Brain microvascular endothelial cell (primary cell): ENCODE measurements at regions not wholly inside any gene's neighbourhood (a gene's known extent, or its start where the extent isn't known, plus 50 kb on each side); places are given as distances from the start of the nearest gene placed in this dataset.

Experiments used
- DNase-seq: peaks from one replicate; pipeline ENCODE4 v3.0.0-alpha.2; 2020
- H3K27ac ChIP-seq: fragments of 250-450 bp; sonication (Bioruptor Pico); 2 replicates; pipeline ENCODE4 v1.5.1; 2020; ENCODE audit warnings: mild to moderate bottlenecking, moderate library complexity
- H3K27me3 ChIP-seq: fragments of 250-450 bp; sonication (Bioruptor Pico); replicated peaks from 2 replicates; pipeline ENCODE4 v1.5.1; 2020; ENCODE audit warnings: mild to moderate bottlenecking
- H3K36me3 ChIP-seq: fragments of 250-450 bp; sonication (Bioruptor Pico); replicated peaks from 2 replicates; pipeline ENCODE4 v1.5.1; 2020; ENCODE audit warnings: mild to moderate bottlenecking
- H3K4me3 ChIP-seq: 2 replicates; pipeline ENCODE4 v1.5.1; 2011; ENCODE audit warnings: low read depth, mild to moderate bottlenecking, control low read depth, low read length, moderate library complexity
- in situ Hi-C: cut with HindIII; loops from 2 replicates; pipeline ENCODE4 v1.10.0; 2017; ENCODE audit warnings: low sequenced_read_pairs, low pct_ligation_motif_present
- TF ChIP-seq, protein P1 (sequence below): IDR thresholded peaks from 2 replicates; pipeline ENCODE4 v1.5.1; 2011; ENCODE audit warnings: low read depth, mild to moderate bottlenecking, moderate library complexity, low read length, control low read depth, inconsistent platforms; ENCODE audit errors: missing control alignments

DNA sequence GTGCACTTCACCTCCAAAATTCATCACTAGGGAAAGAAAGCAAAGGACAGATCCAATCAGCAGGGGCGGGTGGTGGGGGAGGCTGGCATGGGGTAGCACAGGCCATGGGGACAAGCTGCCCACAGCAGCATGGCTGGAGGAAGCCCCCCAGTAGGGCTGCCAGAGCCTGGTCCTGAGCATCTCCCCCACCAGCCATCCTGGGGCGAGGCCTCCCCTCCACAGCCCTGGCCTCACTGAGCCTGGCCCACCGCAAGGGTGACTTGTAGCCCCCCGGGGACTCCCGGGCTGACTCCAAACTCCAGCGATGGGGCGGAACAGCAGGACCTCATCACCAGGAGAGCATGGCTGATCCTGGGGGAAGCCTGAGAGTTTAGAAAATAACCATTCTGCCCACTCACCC is 92.4 kb upstream of the TCERG1L start:
- Histone ChIP-seq H3K36me3 (no peaks in the 10 kb centered on the region), H3K27ac (no peak overlapping the region), H3K4me3 (no peak overlapping the region), H3K27me3 (no peaks in the 10 kb centered on the region)
- DNase-seq, result no peak
- in situ Hi-C loops, result no loop called here
- TF ChIP-seq, protein P1, sequence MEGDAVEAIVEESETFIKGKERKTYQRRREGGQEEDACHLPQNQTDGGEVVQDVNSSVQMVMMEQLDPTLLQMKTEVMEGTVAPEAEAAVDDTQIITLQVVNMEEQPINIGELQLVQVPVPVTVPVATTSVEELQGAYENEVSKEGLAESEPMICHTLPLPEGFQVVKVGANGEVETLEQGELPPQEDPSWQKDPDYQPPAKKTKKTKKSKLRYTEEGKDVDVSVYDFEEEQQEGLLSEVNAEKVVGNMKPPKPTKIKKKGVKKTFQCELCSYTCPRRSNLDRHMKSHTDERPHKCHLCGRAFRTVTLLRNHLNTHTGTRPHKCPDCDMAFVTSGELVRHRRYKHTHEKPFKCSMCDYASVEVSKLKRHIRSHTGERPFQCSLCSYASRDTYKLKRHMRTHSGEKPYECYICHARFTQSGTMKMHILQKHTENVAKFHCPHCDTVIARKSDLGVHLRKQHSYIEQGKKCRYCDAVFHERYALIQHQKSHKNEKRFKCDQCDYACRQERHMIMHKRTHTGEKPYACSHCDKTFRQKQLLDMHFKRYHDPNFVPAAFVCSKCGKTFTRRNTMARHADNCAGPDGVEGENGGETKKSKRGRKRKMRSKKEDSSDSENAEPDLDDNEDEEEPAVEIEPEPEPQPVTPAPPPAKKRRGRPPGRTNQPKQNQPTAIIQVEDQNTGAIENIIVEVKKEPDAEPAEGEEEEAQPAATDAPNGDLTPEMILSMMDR, result no peak

GRCh38 chr10:131404886-131405285 is 93.4 kb upstream of the TCERG1L start:
- no peaks in the 10 kb centered on the region for H3K36me3 ChIP-seq
- H3K27ac ChIP-seq, result no peak overlapping the region
- in situ Hi-C loops, result no loop called here
- TF ChIP-seq, protein P1, result no peak
- no peak overlapping the region for H3K4me3 ChIP-seq
- DNase-seq, result no peak
- no peaks in the 10 kb centered on the region for H3K27me3 ChIP-seq

GRCh38 chr10:131406676-131407392 is 95.3 kb upstream of the TCERG1L start:
- no peak overlapping the region for H3K4me3 ChIP-seq
- in situ Hi-C loops, result no loop called here
- no peak overlapping the region for H3K27ac ChIP-seq
- DNase-seq, result no peak
- TF ChIP-seq, protein P1, result no peak
- no peaks in the 10 kb centered on the region for H3K36me3 ChIP-seq
- H3K27me3 ChIP-seq, result no peaks in the 10 kb centered on the region

GRCh38 chr10:131418681-131419080 is 107.2 kb upstream of the TCERG1L start:
- no peaks in the 10 kb centered on the region for H3K27me3 ChIP-seq
- H3K4me3 ChIP-seq, result no peak overlapping the region
- no peaks in the 10 kb centered on the region for H3K36me3 ChIP-seq
- TF ChIP-seq, protein P1, result no peak
- in situ Hi-C loops, result no loop called here
- no peak overlapping the region for H3K27ac ChIP-seq
- DNase-seq, result no peak

- no peak overlapping the region for H3K4me3 ChIP-seq
- H3K27ac ChIP-seq, result no peak overlapping the region
- TF ChIP-seq, protein P1, result no peak
- no peaks in the 10 kb centered on the region for H3K36me3 ChIP-seq
- in situ Hi-C loops, result no loop called here
- no peaks in the 10 kb centered on the region for H3K27me3 ChIP-seq
- DNase-seq, result no peak
These were observed 108.3 kb upstream of the TCERG1L start for GRCh38 chr10:131419797-131420196.

- in situ Hi-C loops, result no loop called here
- TF ChIP-seq, protein P1, result no peak
- Histone ChIP-seq H3K4me3 (no peak overlapping the region), H3K27me3 (no peaks in the 10 kb centered on the region), H3K27ac (no peak overlapping the region), H3K36me3 (no peaks in the 10 kb centered on the region)
- DNase-seq, result no peak
These were observed 109.3 kb upstream of the TCERG1L start for GRCh38 chr10:131420867-131421266.
